ENCODE measurements at regions not wholly inside any gene's neighbourhood (a gene's known extent, or its start where the extent isn't known, plus 50 kb on each side); places are given as distances from the start of the nearest gene placed in this dataset.
"Not testable (repeated sequence)": the region's sequence is repeated elsewhere in the genome, so short reads cannot be mapped to it uniquely, and the experiment has no call there.

GRCh38 chr1:83495560-83495959 lies 503.4 kb downstream of the TTLL7 start:
- H3K27ac ChIP-seq = no peak overlapping the region

DNA sequence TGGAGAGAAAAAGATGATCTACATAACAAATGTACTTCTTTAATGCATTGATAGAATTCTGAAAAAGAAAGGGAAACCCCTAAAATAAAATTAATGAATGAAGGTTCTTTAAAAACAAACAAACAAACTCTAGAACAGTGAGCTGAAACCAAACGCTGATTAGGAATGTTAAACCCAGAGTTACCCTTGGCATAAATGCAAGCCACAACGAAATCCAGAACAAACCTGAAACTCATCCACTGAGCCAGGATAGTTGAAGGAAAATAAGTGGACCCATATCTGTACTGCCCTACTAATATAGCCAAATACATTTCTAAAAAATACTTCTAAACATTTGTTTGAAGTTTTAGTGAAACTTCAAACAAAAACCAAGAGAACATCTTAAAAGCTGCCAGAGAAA lies 505.3 kb downstream of the TTLL7 start:
- TF ChIP-seq ZFX (IDR thresholded peaks at IDR 0.05) = no peak
- TF ChIP-seq CTCF (conservative IDR thresholded peaks at IDR 0.05) = no peak

More at GRCh38 chr1:83495560-83495959, 503.4 kb downstream of the TTLL7 start:
- TF ChIP-seq CTCF (conservative IDR thresholded peaks at IDR 0.05) (no peak), ZFX (IDR thresholded peaks at IDR 0.05) (no peak)

GRCh38 chr1:83491930-83492329 lies 507.0 kb downstream of the TTLL7 start:
- TF ChIP-seq CTCF (conservative IDR thresholded peaks at IDR 0.05) (no peak), ZFX (IDR thresholded peaks at IDR 0.05) (no peak)
- H3K27ac ChIP-seq = no peak overlapping the region

More for the DNA sequence above, 505.3 kb downstream of the TTLL7 start:
- H3K27ac ChIP-seq = no peak overlapping the region

DNA sequence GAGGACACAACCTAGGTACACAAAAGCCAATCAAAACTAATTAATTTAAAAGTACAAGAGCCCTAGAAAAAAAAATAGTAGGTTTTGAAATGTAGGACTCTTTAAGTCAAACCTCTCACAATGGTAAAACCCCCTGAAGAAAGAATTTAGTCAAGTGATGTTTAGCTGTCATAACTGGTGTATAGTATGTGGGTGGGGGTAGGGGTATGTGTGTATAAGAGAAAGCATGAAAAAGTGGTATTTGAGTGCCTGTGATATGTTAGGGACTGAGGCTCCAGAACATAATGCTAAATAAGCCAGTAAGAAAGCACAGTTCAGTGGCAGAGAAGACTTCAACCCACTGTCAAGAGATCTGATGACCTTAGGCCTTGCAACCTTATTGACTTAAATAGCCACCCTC lies 507.9 kb downstream of the TTLL7 start:
- no peak for TF ChIP-seq CTCF (conservative IDR thresholded peaks at IDR 0.05)
- no peak for TF ChIP-seq ZFX (IDR thresholded peaks at IDR 0.05)
- no peak overlapping the region for H3K27ac ChIP-seq

- not testable (repeated sequence) for H3K27ac ChIP-seq
Observed at GRCh38 chr1:83488105-83488504, 510.8 kb downstream of the TTLL7 start.

DNA sequence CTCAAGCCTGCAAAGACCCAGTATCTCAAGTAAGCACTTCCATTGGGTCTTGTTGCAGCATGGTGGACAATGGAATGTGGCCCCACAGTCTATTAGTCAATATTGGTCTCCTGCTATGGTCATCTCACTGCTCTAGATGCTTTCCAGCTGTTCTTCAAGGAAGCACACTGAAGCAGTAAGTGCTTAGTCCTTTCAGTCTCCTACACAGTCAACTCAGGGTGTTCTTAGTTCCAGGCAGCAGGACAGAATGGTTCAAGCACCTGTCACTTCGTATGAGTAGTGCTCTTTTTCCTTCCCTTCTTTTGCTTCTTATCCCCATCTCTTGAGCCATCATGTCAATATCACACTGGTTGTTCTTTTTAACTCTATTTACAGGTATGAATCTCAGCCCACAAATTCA lies 511.5 kb downstream of the TTLL7 start:
- not testable (repeated sequence) for H3K27ac ChIP-seq

- H3K27ac ChIP-seq = not testable (repeated sequence)
Observed at GRCh38 chr1:83485314-83486019, 513.5 kb downstream of the TTLL7 start.

GRCh38 chr1:83481284-83481683 lies 517.6 kb downstream of the TTLL7 start:
- not testable (repeated sequence) for H3K27ac ChIP-seq

DNA sequence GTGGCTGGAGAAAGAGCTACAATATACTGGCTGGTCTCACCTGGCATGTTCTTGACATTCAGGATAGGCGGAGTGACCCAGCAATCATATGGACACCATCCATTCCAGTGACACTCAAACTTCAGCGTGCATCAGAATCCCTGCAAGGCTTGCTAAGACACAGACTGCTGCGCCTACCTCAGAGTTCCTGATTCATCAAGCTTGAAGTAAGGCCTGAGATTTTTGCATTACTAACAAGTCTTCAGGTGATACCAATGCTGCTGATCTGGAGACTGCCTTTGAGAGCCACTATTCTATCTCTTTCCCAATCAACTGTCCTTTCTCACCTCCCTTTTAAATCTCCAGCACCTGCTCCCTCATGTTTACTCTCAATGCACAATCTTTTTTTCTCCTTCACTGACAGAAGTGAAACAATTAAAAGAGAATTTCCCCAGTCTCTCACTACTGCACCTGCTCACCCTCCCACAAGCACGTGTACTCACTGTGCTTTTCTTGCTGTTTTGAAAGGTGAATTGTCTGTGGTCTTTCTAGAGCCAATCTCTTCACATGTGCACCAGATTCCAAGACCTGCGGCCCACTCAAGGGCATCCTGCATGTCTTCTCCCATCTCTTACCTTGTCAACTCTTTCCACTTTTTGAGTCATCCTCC lies 519.2 kb downstream of the TTLL7 start:
- H3K27ac ChIP-seq = not testable (repeated sequence)

DNA sequence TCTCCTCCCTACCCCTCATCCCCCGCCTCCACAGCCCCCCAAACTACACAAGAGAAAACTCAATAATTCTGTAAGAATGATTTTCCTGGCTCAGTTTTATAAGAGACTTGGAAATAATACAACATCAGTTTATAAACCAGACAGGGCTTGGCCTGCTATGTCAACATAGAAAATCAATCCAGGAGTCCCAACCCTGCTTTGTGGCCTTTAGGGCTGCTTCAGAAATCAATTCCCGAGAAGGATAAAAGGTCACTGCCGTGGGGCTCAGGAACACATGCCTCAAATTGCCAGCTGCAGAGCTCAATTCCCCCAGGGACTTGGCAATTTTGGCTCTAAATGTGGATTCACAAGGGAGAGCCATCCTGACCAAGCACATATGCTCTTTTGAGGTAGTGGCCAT lies 520.8 kb downstream of the TTLL7 start:
- not testable (repeated sequence) for H3K27ac ChIP-seq

DNA sequence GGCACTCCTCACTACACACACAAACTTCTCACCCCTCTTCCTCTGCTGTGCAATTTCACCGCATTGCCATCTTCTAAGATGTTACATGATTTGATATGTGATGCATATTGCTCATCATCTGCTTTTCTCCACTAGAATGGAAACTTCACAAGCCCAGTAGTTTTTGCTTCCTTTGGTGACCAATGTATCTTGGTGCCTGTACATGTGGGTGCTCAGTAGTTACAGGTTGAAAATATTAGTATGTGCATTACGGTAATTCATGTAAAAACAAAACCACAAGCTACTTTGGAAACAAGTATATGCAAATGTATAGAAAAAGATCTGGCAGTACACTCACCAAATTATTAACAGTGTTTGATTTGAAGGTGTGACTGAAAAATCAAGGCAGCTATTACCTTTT lies 522.4 kb downstream of the TTLL7 start:
- not testable (repeated sequence) for H3K27ac ChIP-seq

DNA sequence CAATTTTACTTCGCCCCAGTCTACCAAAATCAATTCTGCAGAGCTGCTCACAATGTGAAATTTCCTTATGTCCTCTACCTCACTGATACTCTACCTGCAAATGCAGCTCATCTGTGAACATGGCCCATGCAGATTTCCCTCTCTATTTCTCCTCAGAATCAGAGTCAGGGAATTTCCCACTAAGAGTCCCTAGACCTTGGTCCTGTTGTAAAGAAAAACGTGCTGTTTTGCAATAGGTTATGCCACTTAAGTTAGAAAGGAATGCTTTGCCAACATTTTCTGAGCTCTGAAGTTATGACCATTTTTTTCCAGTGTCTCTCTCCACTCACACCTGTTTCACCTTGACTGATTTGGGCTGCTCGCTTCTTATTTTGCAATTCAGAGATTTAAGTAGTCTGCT lies 524.0 kb downstream of the TTLL7 start:
- H3K27ac ChIP-seq = not testable (repeated sequence)

DNA sequence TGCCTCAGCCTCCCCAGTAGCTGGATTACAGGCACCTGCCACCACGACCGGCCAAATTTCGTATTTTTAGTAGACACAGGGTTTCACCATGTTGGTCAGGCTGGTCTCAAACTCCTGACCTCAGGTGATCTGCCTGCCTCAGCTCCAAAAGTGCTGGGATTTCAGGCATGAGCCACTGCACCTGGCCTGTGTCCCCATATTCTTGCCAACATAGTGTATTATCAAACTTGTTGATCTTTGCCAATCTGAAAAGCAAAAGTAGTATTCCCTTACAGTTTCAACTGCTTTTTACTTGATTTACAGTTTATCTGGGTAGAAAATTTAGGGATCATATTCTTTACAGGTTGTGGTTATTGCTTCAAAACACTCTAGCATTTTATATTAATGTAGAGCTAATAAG lies 524.9 kb downstream of the TTLL7 start:
- H3K27ac ChIP-seq = not testable (repeated sequence)

- not testable (repeated sequence) for H3K27ac ChIP-seq
Observed at GRCh38 chr1:83472066-83472465, 526.9 kb downstream of the TTLL7 start.

DNA sequence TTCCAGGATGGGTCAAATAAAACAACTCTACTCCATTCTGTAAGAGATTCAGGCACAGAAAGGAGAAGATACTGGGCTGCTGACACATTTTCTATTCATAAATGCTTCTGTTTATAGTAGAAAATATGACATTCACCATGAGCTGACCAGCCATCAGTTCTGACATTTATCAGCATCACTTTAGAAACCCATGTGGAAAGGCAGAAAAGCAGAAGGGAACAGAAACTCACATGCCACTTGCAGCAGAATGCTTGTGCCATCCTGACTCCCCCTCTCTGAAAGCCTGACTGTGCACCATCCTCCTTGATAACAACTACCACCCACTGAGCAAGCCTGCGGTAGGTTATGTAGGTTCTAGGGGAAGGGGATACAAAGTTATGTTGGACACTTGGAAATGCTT lies 527.7 kb downstream of the TTLL7 start:
- not testable (repeated sequence) for H3K27ac ChIP-seq

Measured in C4-2B (cell line).